SK-N-SH (cell line): ENCODE measurements at regions not wholly inside any gene's neighbourhood (a gene's known extent, or its start where the extent isn't known, plus 50 kb on each side); places are given as distances from the start of the nearest gene placed in this dataset.

Experiments
- CTCF ChIA-PET: fragments of 300-600, 350-600 bp; formaldehyde crosslinking; extraction: SDS; loops from one replicate; lab custom pipeline; 2021; lab: Yijun Ruan, JAX
- POLR2A ChIA-PET: fragments of 350-600 bp; sonication (Branson Sonifier 250); formaldehyde crosslinking; extraction: SDS; loops from one replicate; lab custom pipeline; 2020; ENCODE audit warnings: antibody characterized with exemption, inconsistent platforms; lab: Yijun Ruan, JAX
- DNase-seq: peaks from one replicate; pipeline ENCODE4 v3.0.0; 2012
- H2AFZ ChIP-seq: fragments of 200-600 bp; sonication (generic); 2 replicates; pipeline ENCODE4 v1.8.1; 2016; ENCODE audit warnings: antibody characterized with exemption, mild to moderate bottlenecking, low read depth
- H3F3A ChIP-seq: fragments of 200-600 bp; sonication (generic); replicated peaks from 2 replicates; pipeline ENCODE3; 2016; ENCODE audit warnings: antibody characterized with exemption, mild to moderate bottlenecking; ENCODE audit not compliant: insufficient read depth
- H3K27ac ChIP-seq, 2 experiments: fragments of 200-500 bp in 1 of 2; fragments of 200-600 bp in 1 of 2; sonication (Bioruptor generic) in 1 of 2; sonication (generic), shearing (Covaris generic) in 1 of 2; 2 replicates each; pipeline versions ENCODE4 v1.5.1 to v1.6.1; 2014 to 2016; ENCODE audit warnings: low read depth in 2 of 2, inconsistent platforms in 1 of 2, low read length in 1 of 2, mild to moderate bottlenecking in 1 of 2, mixed read lengths in 1 of 2
- H3K27me3 ChIP-seq: fragments of 200-600 bp; sonication (generic), shearing (Covaris generic); 2 replicates; pipeline ENCODE4 v1.6.1; 2016; ENCODE audit warnings: mixed run types; ENCODE audit not compliant: insufficient read depth
- H3K36me3 ChIP-seq, 2 experiments: fragments of 200-500 bp in 1 of 2; fragments of 200-600 bp in 1 of 2; sonication (Bioruptor generic) in 1 of 2; sonication (generic) in 1 of 2; replicated peaks in 1 of 2; 2 replicates each; pipeline versions ENCODE3 to v1.5.1; 2014 to 2016; ENCODE audit warnings: low read length in 1 of 2, mild to moderate bottlenecking in 1 of 2; ENCODE audit not compliant: insufficient read depth in 2 of 2, control insufficient read depth in 1 of 2
- H3K4me1 ChIP-seq, 2 experiments: fragments of 200-500 bp in 1 of 2; fragments of 200-600 bp in 1 of 2; sonication (Bioruptor generic) in 1 of 2; sonication (generic), shearing (Covaris generic) in 1 of 2; 2 replicates each; pipeline versions ENCODE4 v1.5.1 to v1.6.1; 2014 to 2016; ENCODE audit warnings: low read depth in 1 of 2, low read length in 1 of 2, mixed run types in 1 of 2; ENCODE audit not compliant: insufficient read depth in 2 of 2, control insufficient read depth in 1 of 2
- H3K4me2 ChIP-seq: fragments of 200-600 bp; sonication (generic), shearing (Covaris generic); 2 replicates; pipeline ENCODE4 v1.6.1; 2017; ENCODE audit warnings: mixed run types
- H3K4me3 ChIP-seq, 2 experiments: fragments of 200-500 bp in 1 of 2; fragments of 200-600 bp in 1 of 2; sonication (Bioruptor generic) in 1 of 2; sonication (generic), shearing (Covaris generic) in 1 of 2; 2 replicates each; pipeline versions ENCODE4 v1.5.1 to v1.8.1; 2014 to 2016; ENCODE audit warnings: low read depth in 2 of 2, inconsistent platforms in 1 of 2, low read length in 1 of 2, mild to moderate bottlenecking in 1 of 2, mixed read lengths in 1 of 2, moderate library complexity in 1 of 2
- H3K79me2 ChIP-seq: fragments of 200-600 bp; sonication (generic); 2 replicates; pipeline ENCODE4 v1.8.1; 2017; ENCODE audit warnings: mild to moderate bottlenecking; ENCODE audit not compliant: insufficient read depth
- H3K9ac ChIP-seq: fragments of 200-600 bp; sonication (generic); 2 replicates; pipeline ENCODE4 v1.6.1; 2017; ENCODE audit warnings: mixed run types
- H3K9me2 ChIP-seq: fragments of 200-600 bp; sonication (generic); 2 replicates; pipeline ENCODE4 v1.6.1; 2017; ENCODE audit warnings: mixed run types
- H3K9me3 ChIP-seq: fragments of 200-600 bp; sonication (generic); 2 replicates; pipeline ENCODE4 v1.6.1; 2017; ENCODE audit warnings: mixed run types, mild to moderate bottlenecking, moderate library complexity
- H4K20me1 ChIP-seq: fragments of 200-600 bp; sonication (generic); 2 replicates; pipeline ENCODE4 v1.6.1; 2017; ENCODE audit warnings: mild to moderate bottlenecking, mixed run types; ENCODE audit not compliant: insufficient read depth
- CHD2 ChIP-seq: fragments of 150-350 bp; IDR thresholded peaks from 2 replicates; pipeline ENCODE4 v1.6.1; 2018; ENCODE audit warnings: low read length; ENCODE audit not compliant: partially characterized antibody
- FOSL2 ChIP-seq: IDR thresholded peaks from 2 replicates; pipeline ENCODE4 v1.4.0; 2012; ENCODE audit warnings: low read depth, mild to moderate bottlenecking, moderate library complexity, borderline replicate concordance
- JUND ChIP-seq: IDR thresholded peaks from 2 replicates; pipeline ENCODE4 v1.4.0; 2012
- MXI1 ChIP-seq: IDR thresholded peaks from 2 replicates; pipeline ENCODE4 v1.6.1; 2012; ENCODE audit warnings: mild to moderate bottlenecking, low read depth, low read length, improper control_type of control experiment
- NFIC ChIP-seq: IDR thresholded peaks from 2 replicates; pipeline ENCODE4 v1.4.0; 2012; ENCODE audit warnings: borderline replicate concordance
- NRF1 ChIP-seq: IDR thresholded peaks from 2 replicates; pipeline ENCODE4 v1.6.1; 2012; ENCODE audit warnings: low read depth, mild to moderate bottlenecking, low read length
- RFX5 ChIP-seq: IDR thresholded peaks from 2 replicates; pipeline ENCODE4 v1.6.1; 2012; ENCODE audit warnings: mild to moderate bottlenecking, improper control_type of control experiment, low read length
- RXRA ChIP-seq: IDR thresholded peaks from 2 replicates; pipeline ENCODE4 v1.4.0; 2012; ENCODE audit warnings: low read depth, mild to moderate bottlenecking, borderline replicate concordance
- SMC3 ChIP-seq: IDR thresholded peaks from 2 replicates; pipeline ENCODE4 v1.6.1; 2012; ENCODE audit warnings: low read depth, low read length, improper control_type of control experiment
- TEAD4 ChIP-seq: IDR thresholded peaks from 2 replicates; pipeline ENCODE4 v1.4.0; 2012; ENCODE audit warnings: mild to moderate bottlenecking, borderline replicate concordance; ENCODE audit not compliant: insufficient read depth
- YY1 ChIP-seq: IDR thresholded peaks from 2 replicates; pipeline ENCODE4 v1.4.0; 2012; ENCODE audit warnings: low read depth, mild to moderate bottlenecking
- WGBS: methylation state at CpG from one replicate; pipeline ENCODE4 v1.1.6; 2017; ENCODE audit warnings: low lambda C conversion rate; 5-methylcytosine and 5-hydroxymethylcytosine counted together
- TF ChIP-seq, protein P1 (sequence below): IDR thresholded peaks from 2 replicates; pipeline ENCODE4 v1.4.0; 2012; ENCODE audit warnings: low read depth
- TF ChIP-seq, protein P2 (sequence below): IDR thresholded peaks from 2 replicates; pipeline ENCODE4 v1.4.0; 2012; ENCODE audit warnings: low read depth, borderline replicate concordance
- TF ChIP-seq, protein P3 (sequence below): fragments of 150-350 bp; IDR thresholded peaks from 2 replicates; pipeline ENCODE4 v1.6.1; 2016; ENCODE audit warnings: mild to moderate bottlenecking, low read depth, low read length

DNA sequence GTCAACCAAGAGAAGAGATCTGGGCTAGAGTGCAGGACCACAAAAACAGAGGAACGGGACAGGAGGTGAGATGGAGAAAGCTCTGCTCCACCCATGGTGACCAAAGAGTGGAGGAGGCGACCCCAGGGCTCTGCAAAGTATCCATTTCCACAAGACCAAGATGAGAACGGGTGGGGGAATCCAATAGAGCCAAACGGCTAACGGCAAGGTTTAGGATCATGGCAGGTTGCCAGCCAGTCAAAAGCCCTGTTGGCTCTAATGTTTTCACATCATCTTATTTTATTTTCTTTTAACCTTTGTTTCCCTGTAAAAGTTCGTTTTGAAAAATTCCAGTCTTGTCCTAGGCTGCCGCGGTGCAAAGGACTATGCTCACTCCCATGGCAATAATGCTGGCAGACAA is 52.1 kb upstream of the CHST1 start:
- WGBS = 42% methylated on average over 8 of the region's 8 CpGs
- H3K9me3 ChIP-seq = no peaks in the 10 kb centered on the region
- no peak overlapping the region for H3K9ac ChIP-seq
- no peak overlapping the region for H3K4me2 ChIP-seq
- no peak overlapping the region for H2AFZ ChIP-seq
- no peak overlapping the region for H3K27ac ChIP-seq
- H3F3A ChIP-seq = no peaks in the 10 kb centered on the region
- no peaks in the 10 kb centered on the region for H3K4me1 ChIP-seq
- no peak overlapping the region for H3K4me3 ChIP-seq
- ChIA-PET POLR2A (no interaction called here), CTCF (no interaction called here)
- no peak for DNase-seq
- H3K36me3 ChIP-seq = no peaks in the 10 kb centered on the region
- H4K20me1 ChIP-seq = no peaks in the 10 kb centered on the region
- H3K9me2 ChIP-seq = no peaks in the 10 kb centered on the region
- no peaks in the 10 kb centered on the region for H3K79me2 ChIP-seq
- TF ChIP-seq NRF1 (no peak), MXI1 (no peak), RFX5 (no peak)
- H3K27me3 ChIP-seq = peaks cover 9% of the 10 kb centered on the region; the same call in 1 of the 2 replicates

DNA sequence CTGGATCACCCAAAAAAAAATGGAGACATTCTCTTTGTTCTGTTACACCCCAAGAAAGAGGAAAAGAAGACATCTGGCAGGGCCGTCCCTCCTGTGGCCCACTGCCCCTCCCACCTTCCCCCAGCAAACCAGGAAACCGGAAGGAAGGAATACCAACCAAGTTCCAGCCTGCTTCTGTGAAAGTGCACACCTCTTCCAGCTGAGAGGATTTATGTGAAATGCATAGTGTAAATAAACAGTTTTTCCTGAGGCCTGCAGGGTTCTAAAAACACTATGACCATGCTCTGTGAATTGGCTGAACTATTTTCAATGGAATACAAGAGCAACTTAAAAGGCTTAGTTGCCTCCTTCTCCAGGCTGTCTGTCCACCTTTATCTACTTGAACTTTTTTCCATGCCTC is 50.0 kb upstream of the CHST1 start:
- no peaks in the 10 kb centered on the region for H3K9me3 ChIP-seq
- H3K27me3 ChIP-seq = peaks cover 10% of the 10 kb centered on the region; the same call in 1 of the 2 replicates
- H3K4me1 ChIP-seq = no peaks in the 10 kb centered on the region
- H2AFZ ChIP-seq = no peak overlapping the region
- H4K20me1 ChIP-seq = no peaks in the 10 kb centered on the region
- no peak overlapping the region for H3K4me3 ChIP-seq
- H3K9me2 ChIP-seq = no peaks in the 10 kb centered on the region
- no peak overlapping the region for H3K9ac ChIP-seq
- no peaks in the 10 kb centered on the region for H3F3A ChIP-seq
- no peak overlapping the region for H3K27ac ChIP-seq
- H3K4me2 ChIP-seq = no peak overlapping the region
- ChIA-PET POLR2A (no interaction called here), CTCF (interaction anchor here (1.4 kb wide), 1 partner anchor 60 kb away, joined by 4 read pairs; no protein-coding TSS in a partner anchor)
- H3K36me3 ChIP-seq = no peaks in the 10 kb centered on the region
- no peak for DNase-seq
- TF ChIP-seq CHD2 (no peak), JUND (no peak), RXRA (no peak), SMC3 (no peak), YY1 (no peak), NRF1 (no peak), NFIC (no peak), FOSL2 (no peak), TEAD4 (no peak)
- TF ChIP-seq, protein P1, sequence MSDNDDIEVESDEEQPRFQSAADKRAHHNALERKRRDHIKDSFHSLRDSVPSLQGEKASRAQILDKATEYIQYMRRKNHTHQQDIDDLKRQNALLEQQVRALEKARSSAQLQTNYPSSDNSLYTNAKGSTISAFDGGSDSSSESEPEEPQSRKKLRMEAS = no peak
- TF ChIP-seq, protein P2, sequence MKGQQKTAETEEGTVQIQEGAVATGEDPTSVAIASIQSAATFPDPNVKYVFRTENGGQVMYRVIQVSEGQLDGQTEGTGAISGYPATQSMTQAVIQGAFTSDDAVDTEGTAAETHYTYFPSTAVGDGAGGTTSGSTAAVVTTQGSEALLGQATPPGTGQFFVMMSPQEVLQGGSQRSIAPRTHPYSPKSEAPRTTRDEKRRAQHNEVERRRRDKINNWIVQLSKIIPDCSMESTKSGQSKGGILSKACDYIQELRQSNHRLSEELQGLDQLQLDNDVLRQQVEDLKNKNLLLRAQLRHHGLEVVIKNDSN = no peak
- TF ChIP-seq, protein P3, sequence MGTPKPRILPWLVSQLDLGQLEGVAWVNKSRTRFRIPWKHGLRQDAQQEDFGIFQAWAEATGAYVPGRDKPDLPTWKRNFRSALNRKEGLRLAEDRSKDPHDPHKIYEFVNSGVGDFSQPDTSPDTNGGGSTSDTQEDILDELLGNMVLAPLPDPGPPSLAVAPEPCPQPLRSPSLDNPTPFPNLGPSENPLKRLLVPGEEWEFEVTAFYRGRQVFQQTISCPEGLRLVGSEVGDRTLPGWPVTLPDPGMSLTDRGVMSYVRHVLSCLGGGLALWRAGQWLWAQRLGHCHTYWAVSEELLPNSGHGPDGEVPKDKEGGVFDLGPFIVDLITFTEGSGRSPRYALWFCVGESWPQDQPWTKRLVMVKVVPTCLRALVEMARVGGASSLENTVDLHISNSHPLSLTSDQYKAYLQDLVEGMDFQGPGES = no peak
- H3K79me2 ChIP-seq = no peaks in the 10 kb centered on the region
- 68% methylated on average over 2 of the region's 2 CpGs for WGBS
